ENCODE measurements at regions not wholly inside any gene's neighbourhood (a gene's known extent, or its start where the extent isn't known, plus 50 kb on each side); places are given as distances from the start of the nearest gene placed in this dataset.
A peak's percentile ranks its signal among the peaks of the same experiment; 100 is the strongest.

DNA sequence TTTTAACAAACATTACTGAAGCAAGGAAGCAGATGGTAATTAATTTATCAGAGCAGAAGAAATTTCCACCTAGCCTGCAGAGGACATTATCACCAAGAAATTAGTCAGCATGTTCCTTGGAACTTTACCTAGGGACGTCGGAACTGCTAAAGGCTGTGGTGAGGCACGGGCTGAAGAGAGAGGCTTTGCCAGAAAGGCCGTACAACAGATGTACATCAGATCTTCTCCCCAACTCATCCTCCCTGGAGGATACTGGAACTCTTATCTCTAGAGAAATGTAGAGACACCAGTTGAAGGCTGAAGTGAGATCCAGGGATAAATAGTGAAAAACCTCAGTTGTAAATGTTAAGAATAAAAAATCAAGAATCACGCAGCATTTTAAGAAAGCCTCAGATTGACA, 257.1 kb downstream of the SAMD5 start:
- H3K23ac ChIP-seq (ENCODE audit: insufficient read length) = no peak overlapping the region
- H3K4me1 ChIP-seq (replicated peaks in 1 of 4; ENCODE audit: control insufficient read depth in 3 of 4, insufficient read depth in 4 of 4, low read length in 3 of 4) = peaks cover 0 to 3% (median 0%) of the 10 kb centered on the region in 4 experiments; a peak in 1 of 7 replicates
- H3K9ac ChIP-seq (replicated peaks in 1 of 4; ENCODE audit: extremely low read depth in 1 of 4, low read depth in 3 of 4, low read length in 3 of 4) = no peak overlapping the region
- H2BK5ac ChIP-seq (ENCODE audit: low read depth, low read length) = no peak overlapping the region
- CTCF ChIA-PET (ENCODE audit: partially characterized antibody) = no interaction called here
- no peak overlapping the region for H2BK15ac ChIP-seq (ENCODE audit: low read length)
- H3K9me3 ChIP-seq (ENCODE audit: insufficient read depth in 2 of 2, low read depth in 1 of 2, low read length in 1 of 2) = no peaks in the 10 kb centered on the region
- no peaks in the 10 kb centered on the region for H4K20me1 ChIP-seq (replicated peaks in 1 of 2; ENCODE audit: control insufficient read depth in 1 of 2, insufficient read depth in 2 of 2, low read length in 2 of 2)
- POLR2A ChIA-PET (ENCODE audit: partially characterized antibody) = no interaction called here
- H3K4ac ChIP-seq (replicated peaks; ENCODE audit: insufficient read length, low read depth, low read length) = no peak overlapping the region
- no peak overlapping the region for H2AK5ac ChIP-seq (ENCODE audit: low read depth, low read length)
- no peak for FAIRE-seq
- no peaks in the 10 kb centered on the region for H3K23me2 ChIP-seq (ENCODE audit: low read depth, low read length)
- no peak for DNase-seq (ENCODE audit: low read depth in 1 of 2, low spot score in 2 of 2)
- H3K36me3 ChIP-seq (ENCODE audit: control insufficient read depth in 2 of 4, insufficient read depth in 4 of 4, low read length in 3 of 4) = no peaks in the 10 kb centered on the region
- no peak overlapping the region for H3K56ac ChIP-seq (replicated peaks; ENCODE audit: insufficient read length, low read depth, low read length)
- peak overlapping the region; percentile 71; the same call in 1 of the 2 replicates for H2AFZ ChIP-seq (ENCODE audit: low read length)
- TF ChIP-seq PHF8 (conservative IDR thresholded peaks at IDR 0.05; ENCODE audit: low read depth, low read length) = no peak
- no peak for TF ChIP-seq BACH1 (IDR thresholded peaks at IDR 0.05; ENCODE audit: low read length)
- no peak for TF ChIP-seq SAP30 (IDR thresholded peaks at IDR 0.05; ENCODE audit: insufficient read depth, insufficient replicate concordance, low read length)
- no peak for TF ChIP-seq NRF1 (IDR thresholded peaks at IDR 0.05; ENCODE audit: low read depth, low read length)
- no peak for TF ChIP-seq CBX8 (IDR thresholded peaks at IDR 0.05; ENCODE audit: borderline replicate concordance, low read depth, low read length)
- TF ChIP-seq TCF12 (IDR thresholded peaks at IDR 0.05; ENCODE audit: low read depth, low read length) = no peak
- no peak for TF ChIP-seq SP4 (IDR thresholded peaks at IDR 0.05; ENCODE audit: low read length)
- TF ChIP-seq POLR2AphosphoS5 (IDR thresholded peaks at IDR 0.05; ENCODE audit: low read depth, low read length) = no peak
- no peak for TF ChIP-seq TEAD4 (IDR thresholded peaks at IDR 0.05; ENCODE audit: low read depth, low read length)
- no peak for TF ChIP-seq EGR1 (IDR thresholded peaks at IDR 0.05; ENCODE audit: borderline replicate concordance, low read depth, low read length)
- TF ChIP-seq RXRA (IDR thresholded peaks at IDR 0.05; ENCODE audit: insufficient read depth, low read depth, low read length) = no peak
- TF ChIP-seq CHD1 (IDR thresholded peaks at IDR 0.05; ENCODE audit: low read depth, low read length) = no peak
- H3K14ac ChIP-seq (ENCODE audit: insufficient read length) = no peak overlapping the region
- H4K8ac ChIP-seq (ENCODE audit: extremely low read depth, insufficient read depth, low read length) = no peak overlapping the region
- 89% methylated on average over 5 of the region's 5 CpGs; no CpG with 5 or more reads in 1 of the 2 experiments for WGBS, 2 experiments (ENCODE audit: extremely low coverage in 1 of 2, insufficient coverage in 1 of 2, insufficient read length in 1 of 2, insufficient replicate concordance in 2 of 2, low coverage in 1 of 2, low lambda C conversion rate in 2 of 2, missing lambda C conversion rate in 1 of 2)
- H4K91ac ChIP-seq (replicated peaks; ENCODE audit: insufficient read length, low read length) = no peak overlapping the region
- no peak overlapping the region for H3K18ac ChIP-seq (ENCODE audit: extremely low read depth, low read length)
- H2BK20ac ChIP-seq (ENCODE audit: low read length) = no peak overlapping the region
- no peaks in the 10 kb centered on the region for H3K27me3 ChIP-seq (replicated peaks in 1 of 4; ENCODE audit: control insufficient read depth in 3 of 4, extremely low read depth in 1 of 4, insufficient read depth in 3 of 4, low read length in 3 of 4)
- no peak overlapping the region for H4K5ac ChIP-seq (ENCODE audit: insufficient read length, low read depth, low read length)
- H3K4me2 ChIP-seq (ENCODE audit: insufficient read depth in 1 of 2, low read depth in 2 of 2, low read length in 2 of 2) = no peak overlapping the region
- H3K27ac ChIP-seq (ENCODE audit: low read depth, low read length) = no peak overlapping the region
- no peak overlapping the region for H3K4me3 ChIP-seq (ENCODE audit: extremely low read depth in 1 of 4, insufficient read depth in 2 of 4, low read depth in 3 of 4, low read length in 4 of 4)
- H3K79me1 ChIP-seq (ENCODE audit: low read depth, low read length) = no peaks in the 10 kb centered on the region
- H2BK120ac ChIP-seq (replicated peaks; ENCODE audit: low read depth, low read length) = no peak overlapping the region
- H3K79me2 ChIP-seq (ENCODE audit: control insufficient read depth in 1 of 2, insufficient read depth in 2 of 2, low read length in 2 of 2) = no peaks in the 10 kb centered on the region
- no peak overlapping the region for H2BK12ac ChIP-seq (ENCODE audit: low read depth, low read length)

All from H1 (cell line).